Psoas muscle (tissue), 7 donors: ENCODE measurements at regions not wholly inside any gene's neighbourhood (a gene's known extent, or its start where the extent isn't known, plus 50 kb on each side); places are given as distances from the start of the nearest gene placed in this dataset.

Source experiments
- ATAC-seq, 4 donors: fragments of 200-7000 bp; cut with Tn5 transposase; one replicate each; pipeline ENCODE4 v1.9.1; 2020; ENCODE audit warnings: moderate library complexity in 3 of 4, mild to moderate bottlenecking in 2 of 4
- DNase-seq, 2 donors: peaks; one replicate each; pipeline ENCODE4 v3.0.0-alpha.2; 2020
- H3K27ac ChIP-seq: fragments of 200-600 bp; one replicate; pipeline ENCODE4 v1.8.0; 2022
- H3K27me3 ChIP-seq, 3 donors: fragments of 200-600 bp in 1 of 3; one replicate each; pipeline versions ENCODE4 v1.6.1 to v1.8.0; 2013 to 2022; ENCODE audit warnings: low read length in 2 of 3, mild to moderate bottlenecking in 2 of 3, moderate library complexity in 1 of 3; ENCODE audit not compliant: insufficient read depth in 3 of 3
- H3K36me3 ChIP-seq, 2 donors: fragments of 200-600 bp in 1 of 2; one replicate each; pipeline versions ENCODE4 v1.6.1 to v1.8.0; 2013 to 2022; ENCODE audit warnings: low read depth in 1 of 2, mild to moderate bottlenecking in 1 of 2, moderate library complexity in 1 of 2; ENCODE audit not compliant: insufficient read depth in 1 of 2
- H3K4me1 ChIP-seq: fragments of 200-600 bp; one replicate; pipeline ENCODE4 v1.8.0; 2022
- H3K4me3 ChIP-seq: fragments of 200-600 bp; one replicate; pipeline ENCODE4 v1.8.0; 2022; ENCODE audit warnings: mild to moderate bottlenecking
- H3K9me3 ChIP-seq: fragments of 200-600 bp; one replicate; pipeline ENCODE4 v1.8.0; 2022
- CTCF ChIP-seq: fragments of 200-600 bp; IDR thresholded peaks from one replicate; pipeline ENCODE4 v1.8.0; 2022; ENCODE audit warnings: antibody characterized with exemption
- WGBS, 3 donors: extraction: QIAGEN DNeasy Blood & Tissue Kit; methylation state at CpG; one replicate each; pipeline versions ENCODE4 v1.1.6 to v1.1.7; 2013; 5-methylcytosine and 5-hydroxymethylcytosine counted together
- intact Hi-C, 2 donors: fragments of 100-400 bp; cut with DNase I; formaldehyde crosslinking; loops; one replicate each; pipeline versions ENCODE4 v1.11.0 to v1.14.2; 2022
- donor health status: healthy with polysubstance abuse.
- donor health status: DM: no; HTN: no; CAD: no; lungs with moderate emphysema.
- donor health status: Bipolar disorder and iron deficiency.
- donor health status: healthy.
- donor health status: DM: yes; HTN: yes; CAD: no.
- donor health status: DM: no; HTN: no; CAD: no.
- donor health status: DM: yes; HTN: yes; CAD: no.

GRCh38 chr11:45748801-45749200 is 56.1 kb upstream of the SLC35C1 start:
- no peak for ATAC-seq
- 89 to 95% (median 89%) methylated on average over 5 of the region's 5 CpGs for WGBS, 3 donors

GRCh38 chr11:45745065-45745811 is 59.7 kb upstream of the SLC35C1 start:
- peaks cover 11% of the 10 kb centered on the region for H3K4me1 ChIP-seq
- no peaks in the 10 kb centered on the region for H3K27me3 ChIP-seq
- H3K4me3 ChIP-seq: no peak overlapping the region
- no peak for TF ChIP-seq CTCF
- H3K36me3 ChIP-seq: no peaks in the 10 kb centered on the region
- intact Hi-C loops: no loop called here
- H3K9me3 ChIP-seq: no peaks in the 10 kb centered on the region
- H3K27ac ChIP-seq: peak overlapping the region; percentile 36
- WGBS, 3 donors: 48 to 52% (median 49%) methylated on average over 13 of the region's 13 CpGs
- peak; percentile 63 to 82 for DNase-seq
- peak in 1 of 4 donors; percentile 33 for ATAC-seq

More at GRCh38 chr11:45748801-45749200, 56.1 kb upstream of the SLC35C1 start:
- DNase-seq: no peak
- Histone ChIP-seq H3K4me1 (no peaks in the 10 kb centered on the region), H3K4me3 (no peak overlapping the region), H3K9me3 (no peaks in the 10 kb centered on the region), H3K36me3 (no peaks in the 10 kb centered on the region), H3K27me3 (no peaks in the 10 kb centered on the region), H3K27ac (no peak overlapping the region)
- intact Hi-C loops: no loop called here
- no peak for TF ChIP-seq CTCF

- no peaks in the 10 kb centered on the region for H3K9me3 ChIP-seq
- H3K27ac ChIP-seq: no peak overlapping the region
- intact Hi-C loops: no loop called here
- H3K4me3 ChIP-seq: no peak overlapping the region
- H3K27me3 ChIP-seq: no peaks in the 10 kb centered on the region
- ATAC-seq (no peak), DNase-seq (no peak)
- H3K36me3 ChIP-seq: no peaks in the 10 kb centered on the region
- WGBS, 3 donors: 87 to 92% (median 91%) methylated on average over 11 of the region's 11 CpGs
- peaks cover 11% of the 10 kb centered on the region for H3K4me1 ChIP-seq
- no peak for TF ChIP-seq CTCF
These were observed 61.1 kb upstream of the SLC35C1 start for GRCh38 chr11:45743556-45744468.

- Histone ChIP-seq H3K27ac (peak overlapping the region; percentile 82), H3K4me1 (peaks cover 18% of the 10 kb centered on the region), H3K27me3 (no peaks in the 10 kb centered on the region), H3K4me3 (peak overlapping the region; percentile 66), H3K36me3 (no peaks in the 10 kb centered on the region), H3K9me3 (no peaks in the 10 kb centered on the region)
- DNase-seq (no peak), ATAC-seq (peak in 3 of 4 donors; percentile 17 to 41 (median 24))
- 26 to 74% (median 33%) methylated on average over 2 of the region's 2 CpGs for WGBS, 3 donors
- intact Hi-C loops: no loop called here
- TF ChIP-seq CTCF: no peak
These were observed 63.4 kb upstream of the SLC35C1 start for GRCh38 chr11:45741582-45741981.
